ENCODE measurements at regions not wholly inside any gene's neighbourhood (a gene's known extent, or its start where the extent isn't known, plus 50 kb on each side); places are given as distances from the start of the nearest gene placed in this dataset.

GRCh38 chr2:221752781-221753180, 180.7 kb upstream of the EPHA4 start:
- Histone ChIP-seq H3K9me2 (ENCODE audit: insufficient read depth) (no peaks in the 10 kb centered on the region), H3K9ac (ENCODE audit: low read length) (no peak overlapping the region), H2AFZ (ENCODE audit: low read depth, low read length, poor library complexity, severe bottlenecking) (no peak overlapping the region), H3K4me2 (ENCODE audit: low read length) (no peak overlapping the region), H3K36me3 (ENCODE audit: control insufficient read depth in 1 of 2, insufficient read depth in 2 of 2, low read length in 2 of 2) (no peaks in the 10 kb centered on the region), H3K9me3 (ENCODE audit: control insufficient read depth in 1 of 2, insufficient read depth in 1 of 2, low read depth in 1 of 2, low read length in 2 of 2) (no peaks in the 10 kb centered on the region), H3K27me3 (ENCODE audit: insufficient read depth, low read length) (no peaks in the 10 kb centered on the region), H4K20me1 (ENCODE audit: insufficient read depth) (no peaks in the 10 kb centered on the region), H3K4me1 (ENCODE audit: control insufficient read depth in 1 of 2, insufficient read depth in 2 of 2, low read length in 2 of 2) (no peaks in the 10 kb centered on the region), H3K27ac (ENCODE audit: low read depth, low read length) (no peak overlapping the region), H3K4me3 (replicated peaks in 1 of 2; ENCODE audit: low read depth in 1 of 2, low read length in 2 of 2) (no peak overlapping the region), H3K79me2 (ENCODE audit: insufficient read depth, low read length) (no peaks in the 10 kb centered on the region)
- ATAC-seq (no peak), DNase-seq (ENCODE audit: low read depth, low spot score) (no peak)
- POLR2A ChIA-PET, result no interaction called here
- CTCF ChIA-PET, result no interaction called here
- intact Hi-C loops (cut with micrococcal nuclease), result no loop called here
- TF ChIP-seq EZH2 (IDR thresholded peaks at IDR 0.05) (no peak), CBX3 (IDR thresholded peaks at IDR 0.05; ENCODE audit: low read depth) (no peak), CTCF (IDR thresholded peaks at IDR 0.05 in 2 of 3, conservative IDR thresholded peaks at IDR 0.05 in 1 of 3; ENCODE audit: borderline replicate concordance in 1 of 3, insufficient read depth in 1 of 3, low read depth in 2 of 3, low read length in 2 of 3) (no peak), YY1 (IDR thresholded peaks at IDR 0.05; ENCODE audit: extremely low read depth, insufficient replicate concordance, low read depth, low read length) (no peak), ZNF274 (IDR thresholded peaks at IDR 0.05; ENCODE audit: low read depth, low read length) (no peak), ELF1 (IDR thresholded peaks at IDR 0.05; ENCODE audit: borderline replicate concordance, low read depth) (no peak), POLR2AphosphoS5 (IDR thresholded peaks at IDR 0.05; ENCODE audit: low read depth, low read length) (no peak), EGR1 (IDR thresholded peaks at IDR 0.05; ENCODE audit: low read depth) (no peak), TCF7L2 (IDR thresholded peaks at IDR 0.05; ENCODE audit: borderline replicate concordance, extremely low read depth, insufficient read depth, insufficient read length) (no peak), POLR2A (IDR thresholded peaks at IDR 0.05; ENCODE audit: borderline replicate concordance, extremely low read depth, insufficient read depth, insufficient read length) (no peak), RAD21 (IDR thresholded peaks at IDR 0.05; ENCODE audit: low read depth) (no peak), ATF3 (IDR thresholded peaks at IDR 0.05) (no peak), EZH2phosphoT487 (IDR thresholded peaks at IDR 0.05; ENCODE audit: borderline replicate concordance) (no peak), JUND (IDR thresholded peaks at IDR 0.05) (no peak), FOSL1 (IDR thresholded peaks at IDR 0.05; ENCODE audit: low read depth) (no peak), ZBTB33 (IDR thresholded peaks at IDR 0.05; ENCODE audit: extremely low read depth, insufficient replicate concordance, low read length) (no peak), ZFX (IDR thresholded peaks at IDR 0.05) (no peak), SP1 (IDR thresholded peaks at IDR 0.05; ENCODE audit: low read depth) (no peak), CEBPB (IDR thresholded peaks at IDR 0.05; ENCODE audit: low read depth) (no peak), SRF (IDR thresholded peaks at IDR 0.05; ENCODE audit: low read depth) (no peak)
- no TSS peak for BruUV-seq (replicated peaks)
- RAD21 ChIA-PET (ENCODE audit: low non-redundant PET in 1 of 2, low total read pairs in 2 of 2, uncharacterized antibody in 2 of 2, unreplicated experiment in 2 of 2), result no interaction called here

All from HCT116 (cell line).